H9 (cell line): ENCODE measurements at regions not wholly inside any gene's neighbourhood (a gene's known extent, or its start where the extent isn't known, plus 50 kb on each side); places are given as distances from the start of the nearest gene placed in this dataset.
A peak's percentile ranks its signal among the peaks of the same experiment; 100 is the strongest.

Experiments
- DNase-seq: peaks from one replicate; pipeline ENCODE4 v3.0.0-alpha.2; 2017
- H2AFZ ChIP-seq: one replicate; pipeline ENCODE4 v1.6.1; 2013; ENCODE audit warnings: mild to moderate bottlenecking, low read length, control low read depth, moderate library complexity
- H2AK5ac ChIP-seq: 2 replicates; pipeline ENCODE4 v1.6.1; 2013; ENCODE audit warnings: low read length, control low read depth, mixed read lengths; ENCODE audit not compliant: insufficient read length
- H2BK120ac ChIP-seq: one replicate; pipeline ENCODE4 v1.6.1; 2013; ENCODE audit warnings: low read depth, mild to moderate bottlenecking, low read length, control low read depth, inconsistent platforms; ENCODE audit not compliant: poor library complexity, severe bottlenecking
- H2BK12ac ChIP-seq: 2 replicates; pipeline ENCODE4 v1.6.1; 2013; ENCODE audit warnings: low read length, control low read depth, mixed read lengths, low read depth; ENCODE audit not compliant: insufficient read length
- H2BK15ac ChIP-seq: 2 replicates; pipeline ENCODE4 v1.6.1; 2013; ENCODE audit warnings: low read depth, low read length, control low read depth
- H2BK20ac ChIP-seq: one replicate; pipeline ENCODE4 v1.6.1; 2013; ENCODE audit warnings: low read depth, mild to moderate bottlenecking, low read length, control low read depth, inconsistent platforms; ENCODE audit not compliant: poor library complexity, severe bottlenecking
- H2BK5ac ChIP-seq: 2 replicates; pipeline ENCODE4 v1.6.1; 2013; ENCODE audit warnings: low read length, control low read depth, mixed read lengths; ENCODE audit not compliant: insufficient read length
- H3K14ac ChIP-seq: 2 replicates; pipeline ENCODE4 v1.6.1; 2013; ENCODE audit warnings: low read length, control low read depth; ENCODE audit not compliant: insufficient read depth
- H3K18ac ChIP-seq: 2 replicates; pipeline ENCODE4 v1.6.1; 2013; ENCODE audit warnings: low read depth, mild to moderate bottlenecking, mixed read lengths, low read length, control low read depth; ENCODE audit not compliant: insufficient read length
- H3K23ac ChIP-seq: 2 replicates; pipeline ENCODE4 v1.6.1; 2013; ENCODE audit warnings: low read length, control low read depth, mixed read lengths, low read depth; ENCODE audit not compliant: insufficient read length
- H3K23me2 ChIP-seq: 2 replicates; pipeline ENCODE4 v1.6.1; 2013; ENCODE audit warnings: low read depth, mild to moderate bottlenecking, mixed read lengths, low read length, control low read depth; ENCODE audit not compliant: insufficient read length, poor library complexity, severe bottlenecking
- H3K27ac ChIP-seq: 2 replicates; pipeline ENCODE4 v1.5.1; 2013; ENCODE audit warnings: low read length, control low read depth, mixed read lengths, low read depth; ENCODE audit not compliant: insufficient read length
- H3K27me3 ChIP-seq: 2 replicates; pipeline ENCODE4 v1.6.1; 2013; ENCODE audit warnings: low read length, control low read depth, inconsistent platforms; ENCODE audit not compliant: insufficient read depth
- H3K4ac ChIP-seq: 2 replicates; pipeline ENCODE4 v1.6.1; 2013; ENCODE audit warnings: low read depth, mild to moderate bottlenecking, control low read depth, inconsistent platforms, low read length, moderate library complexity
- H3K4me1 ChIP-seq: 2 replicates; pipeline ENCODE4 v1.6.1; 2013; ENCODE audit warnings: low read length, control low read depth, inconsistent platforms; ENCODE audit not compliant: insufficient read depth
- H3K4me2 ChIP-seq: 2 replicates; pipeline ENCODE4 v1.6.1; 2013; ENCODE audit warnings: low read length, control low read depth, mixed read lengths; ENCODE audit not compliant: insufficient read length, insufficient read depth
- H3K56ac ChIP-seq: 2 replicates; pipeline ENCODE4 v1.6.1; 2013; ENCODE audit warnings: low read depth, mild to moderate bottlenecking, mixed read lengths, low read length, control low read depth; ENCODE audit not compliant: insufficient read length
- H3K79me1 ChIP-seq: 2 replicates; pipeline ENCODE4 v1.6.1; 2013; ENCODE audit warnings: low read depth, mild to moderate bottlenecking, moderate library complexity, low read length, control low read depth, inconsistent platforms; ENCODE audit not compliant: insufficient read depth, poor library complexity, severe bottlenecking
- H3K79me2 ChIP-seq: 2 replicates; pipeline ENCODE4 v1.6.1; 2013; ENCODE audit warnings: low read length, control low read depth, inconsistent platforms; ENCODE audit not compliant: insufficient read depth
- H3K9ac ChIP-seq: 2 replicates; pipeline ENCODE4 v1.6.1; 2013; ENCODE audit warnings: low read length, control low read depth, mixed read lengths; ENCODE audit not compliant: insufficient read length; ENCODE audit errors: extremely low read depth
- H3K9me3 ChIP-seq: one replicate; pipeline ENCODE4 v1.6.1; 2013; ENCODE audit warnings: low read depth, low read length, inconsistent platforms; ENCODE audit not compliant: control insufficient read depth
- H3T11ph ChIP-seq: one replicate; pipeline ENCODE4 v1.6.1; 2013; ENCODE audit warnings: mild to moderate bottlenecking, low read length, control low read depth, inconsistent platforms
- H4K20me1 ChIP-seq: one replicate; pipeline ENCODE4 v1.6.1; 2013; ENCODE audit not compliant: control insufficient read depth, insufficient read length, insufficient read depth
- H4K5ac ChIP-seq: 2 replicates; pipeline ENCODE4 v1.6.1; 2013; ENCODE audit warnings: low read depth, mild to moderate bottlenecking, mixed read lengths, low read length, control low read depth; ENCODE audit not compliant: insufficient read length
- H4K8ac ChIP-seq: replicated peaks from 2 replicates; pipeline ENCODE4 v1.6.1; 2013; ENCODE audit warnings: low read length, control low read depth, mixed read lengths, low read depth; ENCODE audit not compliant: insufficient read length
- H4K91ac ChIP-seq: 2 replicates; pipeline ENCODE4 v1.6.1; 2013; ENCODE audit warnings: low read depth, mild to moderate bottlenecking, moderate library complexity, mixed read lengths, low read length, control low read depth; ENCODE audit not compliant: insufficient read length
- H3K27ac Mint-ChIP-seq, 3 experiments: 2 replicates in 2 of 3; 3 replicates in 1 of 3; pipeline ENCODE4 v1.8.0; 2020 to 2021; ENCODE audit warnings: mixed read lengths in 3 of 3, mild to moderate bottlenecking in 1 of 3, moderate library complexity in 1 of 3
- H3K27me3 Mint-ChIP-seq: 2 replicates; pipeline ENCODE4 v1.8.0; 2021; ENCODE audit warnings: low read depth, mild to moderate bottlenecking, moderate library complexity, mixed read lengths
- H3K36me3 Mint-ChIP-seq, 3 experiments: 2 replicates in 2 of 3; 3 replicates in 1 of 3; pipeline ENCODE4 v1.8.0; 2020 to 2021; ENCODE audit warnings: low read depth in 3 of 3, mixed read lengths in 3 of 3; ENCODE audit not compliant: insufficient read depth in 1 of 3
- H3K4me1 Mint-ChIP-seq, 2 experiments: 2 replicates each; pipeline ENCODE4 v1.8.0; 2020; ENCODE audit warnings: mixed read lengths in 2 of 2
- H3K4me3 Mint-ChIP-seq, 2 experiments: 2 replicates in 1 of 2; 3 replicates in 1 of 2; pipeline ENCODE4 v1.8.0; 2020 to 2021; ENCODE audit warnings: mild to moderate bottlenecking in 2 of 2, mixed read lengths in 2 of 2, moderate library complexity in 1 of 2
- H3K9me3 Mint-ChIP-seq, 2 experiments: 2 replicates in 1 of 2; 3 replicates in 1 of 2; pipeline ENCODE4 v1.8.0; 2020; ENCODE audit warnings: mild to moderate bottlenecking in 2 of 2, mixed read lengths in 2 of 2, moderate library complexity in 1 of 2
- WGBS: extraction: QIAGEN DNeasy Blood & Tissue Kit; methylation state at CpG from one replicate; pipeline ENCODE4 v1.1.7; 2013; ENCODE audit warnings: missing lambda C conversion rate, low lambda C conversion rate, mixed read lengths; ENCODE audit not compliant: insufficient read length; ENCODE audit errors: extremely low coverage; 5-methylcytosine and 5-hydroxymethylcytosine counted together
- TF ChIP-seq, protein P1 (sequence below): fragments of 200-600 bp; sonication (generic); conservative IDR thresholded peaks from 3 replicates; pipeline ENCODE4 v1.8.0; 2021; ENCODE audit warnings: antibody characterized with exemption, mild to moderate bottlenecking

DNA sequence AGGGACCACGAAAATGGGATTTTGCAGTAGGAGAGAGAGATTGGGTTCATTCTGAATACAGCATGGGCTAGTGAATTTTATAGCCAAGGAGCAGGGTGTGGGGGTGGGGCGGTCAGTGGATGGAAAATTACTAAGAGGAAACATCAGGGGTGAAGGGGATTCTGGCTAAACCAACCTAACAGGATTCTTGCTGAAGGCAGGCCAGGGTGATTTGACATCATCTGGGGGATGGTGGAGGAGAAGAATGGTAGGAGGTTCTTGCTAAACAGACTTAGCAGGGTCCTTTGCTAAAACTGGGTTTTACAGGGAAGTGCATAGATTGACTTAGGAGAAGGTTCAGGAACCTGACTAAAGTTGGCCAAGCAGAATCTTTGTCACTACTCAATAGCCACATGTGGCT lies 91.9 kb downstream of the DNAAF6 start:
- no CpG with 5 or more reads among the region's 2 CpGs for WGBS
- no peak overlapping the region for H3K9ac ChIP-seq
- Mint-ChIP-seq H3K27me3 (no peaks in the 10 kb centered on the region; the same call in 1 of the 2 replicates), H3K4me3 (0 out of 5 replicates have a peak overlapping the region, but pooled peaks of 1 of the 2 experiments have one; percentile 23), H3K4me1 (peaks cover 7 to 12% of the 10 kb centered on the region in 2 experiments), H3K27ac (no peak overlapping the region), H3K9me3 (peaks cover 1 to 41% of the 10 kb centered on the region in 2 experiments; a peak in 3 of 5 replicates), H3K36me3 (peaks cover 0 to 4% (median 2%) of the 10 kb centered on the region in 3 experiments; a peak in 5 of 7 replicates)
- H3T11ph ChIP-seq = no peak overlapping the region
- no peak overlapping the region for H2BK15ac ChIP-seq
- H2BK12ac ChIP-seq = no peak overlapping the region
- TF ChIP-seq, protein P1, sequence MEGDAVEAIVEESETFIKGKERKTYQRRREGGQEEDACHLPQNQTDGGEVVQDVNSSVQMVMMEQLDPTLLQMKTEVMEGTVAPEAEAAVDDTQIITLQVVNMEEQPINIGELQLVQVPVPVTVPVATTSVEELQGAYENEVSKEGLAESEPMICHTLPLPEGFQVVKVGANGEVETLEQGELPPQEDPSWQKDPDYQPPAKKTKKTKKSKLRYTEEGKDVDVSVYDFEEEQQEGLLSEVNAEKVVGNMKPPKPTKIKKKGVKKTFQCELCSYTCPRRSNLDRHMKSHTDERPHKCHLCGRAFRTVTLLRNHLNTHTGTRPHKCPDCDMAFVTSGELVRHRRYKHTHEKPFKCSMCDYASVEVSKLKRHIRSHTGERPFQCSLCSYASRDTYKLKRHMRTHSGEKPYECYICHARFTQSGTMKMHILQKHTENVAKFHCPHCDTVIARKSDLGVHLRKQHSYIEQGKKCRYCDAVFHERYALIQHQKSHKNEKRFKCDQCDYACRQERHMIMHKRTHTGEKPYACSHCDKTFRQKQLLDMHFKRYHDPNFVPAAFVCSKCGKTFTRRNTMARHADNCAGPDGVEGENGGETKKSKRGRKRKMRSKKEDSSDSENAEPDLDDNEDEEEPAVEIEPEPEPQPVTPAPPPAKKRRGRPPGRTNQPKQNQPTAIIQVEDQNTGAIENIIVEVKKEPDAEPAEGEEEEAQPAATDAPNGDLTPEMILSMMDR = no peak
- H3K23ac ChIP-seq = no peak overlapping the region
- no peaks in the 10 kb centered on the region for H3K27me3 ChIP-seq
- no peaks in the 10 kb centered on the region for H4K20me1 ChIP-seq
- no peak overlapping the region for H3K4me2 ChIP-seq
- no peak overlapping the region for H3K14ac ChIP-seq
- no peak overlapping the region for H4K5ac ChIP-seq
- no peak overlapping the region for H2AFZ ChIP-seq
- H2BK5ac ChIP-seq = no peak overlapping the region
- peak; percentile 26 for DNase-seq
- H3K9me3 ChIP-seq = no peaks in the 10 kb centered on the region
- H2BK20ac ChIP-seq = no peak overlapping the region
- H3K79me2 ChIP-seq = no peaks in the 10 kb centered on the region
- no peak overlapping the region for H2AK5ac ChIP-seq
- no peak overlapping the region for H3K27ac ChIP-seq
- H3K4ac ChIP-seq = no peak overlapping the region
- H3K4me1 ChIP-seq = peaks cover 6% of the 10 kb centered on the region; the same call in 1 of the 2 replicates
- H3K79me1 ChIP-seq = no peaks in the 10 kb centered on the region
- no peak overlapping the region for H2BK120ac ChIP-seq
- no peak overlapping the region for H3K18ac ChIP-seq
- H4K91ac ChIP-seq = no peak overlapping the region
- H4K8ac ChIP-seq = no peak overlapping the region
- no peaks in the 10 kb centered on the region for H3K23me2 ChIP-seq
- H3K56ac ChIP-seq = no peak overlapping the region
